Sigmoid colon (tissue), 4 donors: ENCODE measurements at regions not wholly inside any gene's neighbourhood (a gene's known extent, or its start where the extent isn't known, plus 50 kb on each side); places are given as distances from the start of the nearest gene placed in this dataset.

ENCODE experiments used
- CTCF ChIP-seq, 4 experiments: fragments of 450-650 bp in 3 of 4; fragments of 200-600 bp in 1 of 4; IDR thresholded peaks; one replicate each; pipeline ENCODE4 v1.5.1; 2016 to 2019; ENCODE audit warnings: antibody characterized with exemption in 4 of 4, mild to moderate bottlenecking in 3 of 4, moderate library complexity in 2 of 4
- EP300 ChIP-seq, 4 donors: sonication (generic); formaldehyde crosslinking; IDR thresholded peaks; one replicate each; pipeline ENCODE4 v1.6.1; 2017; ENCODE audit warnings: antibody characterized with exemption in 4 of 4
- POLR2A ChIP-seq, 2 donors: fragments of 450-650 bp; IDR thresholded peaks; one replicate each; pipeline ENCODE4 v1.6.1; 2016; ENCODE audit warnings: antibody characterized with exemption in 2 of 2, mild to moderate bottlenecking in 2 of 2, moderate library complexity in 2 of 2
- POLR2AphosphoS5 ChIP-seq, 4 donors: sonication (generic); formaldehyde crosslinking; IDR thresholded peaks; one replicate each; pipeline ENCODE4 v1.6.1; 2017; ENCODE audit warnings: antibody characterized with exemption in 4 of 4

GRCh38 chr14:44803239-44803905 is 158.4 kb downstream of the KLHL28 start:
- no peak for TF ChIP-seq POLR2A (IDR thresholded peaks at IDR 0.05)
- TF ChIP-seq CTCF (IDR thresholded peaks at IDR 0.05): peak; percentile 37 to 75 (median 50)
- TF ChIP-seq POLR2AphosphoS5 (IDR thresholded peaks at IDR 0.05): no peak
- no peak for TF ChIP-seq EP300 (IDR thresholded peaks at IDR 0.05)
